ENCODE measurements at regions not wholly inside any gene's neighbourhood (a gene's known extent, or its start where the extent isn't known, plus 50 kb on each side); places are given as distances from the start of the nearest gene placed in this dataset.

GRCh38 chr4:183035256-183035655 is 63.8 kb upstream of the WWC2 start:
- no peak for DNase-seq (ENCODE audit: low spot score)
- no peaks in the 10 kb centered on the region for H3K79me2 ChIP-seq (replicated peaks; ENCODE audit: insufficient read depth)
- 0 out of 2 replicates have a peak, but pooled peaks cover 4% of the 10 kb centered on the region for H3K9me2 ChIP-seq (ENCODE audit: insufficient read depth)
- Mint-ChIP-seq H3K27ac (no peak overlapping the region), H3K9me3 (no peaks in the 10 kb centered on the region), H3K36me3 (ENCODE audit: low read depth) (no peaks in the 10 kb centered on the region), H3K27me3 (ENCODE audit: insufficient read depth, low read depth, poor library complexity) (no peaks in the 10 kb centered on the region), H3K4me3 (no peak overlapping the region), H3K4me1 (peaks cover 13% of the 10 kb centered on the region)
- no peaks in the 10 kb centered on the region for H4K20me1 ChIP-seq (replicated peaks; ENCODE audit: insufficient read depth)
- TF ChIP-seq EZH2 (IDR thresholded peaks at IDR 0.05; ENCODE audit: low read depth, unreplicated experiment) (no peak), CREB1 (CRISPR knock-in tag; IDR thresholded peaks at IDR 0.05; ENCODE audit: low read depth) (no peak), STAT1 (IDR thresholded peaks at IDR 0.05; ENCODE audit: unreplicated experiment) (no peak), REST (IDR thresholded peaks at IDR 0.05; ENCODE audit: unreplicated experiment) (no peak), POLR2AphosphoS5 (IDR thresholded peaks at IDR 0.05; ENCODE audit: low read depth) (no peak), NANOG (IDR thresholded peaks at IDR 0.05; ENCODE audit: borderline replicate concordance) (no peak), ZNF114 (CRISPR knock-in tag; IDR thresholded peaks at IDR 0.05) (no peak), CTCF (conservative IDR thresholded peaks at IDR 0.05; ENCODE audit: low read depth in 2 of 2) (no peak), ETS1 (IDR thresholded peaks at IDR 0.05) (no peak), ZNF462 (CRISPR knock-in tag; IDR thresholded peaks at IDR 0.05) (no peak), ZNF331 (CRISPR knock-in tag; IDR thresholded peaks at IDR 0.05; ENCODE audit: low read depth) (no peak), EZH2phosphoT487 (IDR thresholded peaks at IDR 0.05; ENCODE audit: unreplicated experiment) (no peak), JUNB (IDR thresholded peaks at IDR 0.05; ENCODE audit: unreplicated experiment) (no peak)
- peaks cover 5% of the 10 kb centered on the region; the same call in 1 of the 2 replicates for H3K4me1 ChIP-seq (ENCODE audit: insufficient read depth)
- H3K27ac ChIP-seq (ENCODE audit: low read depth): no peak overlapping the region
- ATAC-seq: peak; percentile 40
- H3K27me3 ChIP-seq (ENCODE audit: insufficient read depth): no peaks in the 10 kb centered on the region
- no peaks in the 10 kb centered on the region for H3F3A ChIP-seq (replicated peaks; ENCODE audit: low read depth)
- H3K36me3 ChIP-seq (ENCODE audit: insufficient read depth): no peaks in the 10 kb centered on the region
- peak overlapping the region; percentile 48; the same call in 1 of the 2 replicates for H2AFZ ChIP-seq
- no peak overlapping the region for H3K4me2 ChIP-seq
- no peak overlapping the region for H3K4me3 ChIP-seq
